ENCODE measurements at regions not wholly inside any gene's neighbourhood (a gene's known extent, or its start where the extent isn't known, plus 50 kb on each side); places are given as distances from the start of the nearest gene placed in this dataset.

GRCh38 chr15:37638116-37638515 lies 296.3 kb upstream of the TMCO5A start (continued):
- TF ChIP-seq, protein P1, sequence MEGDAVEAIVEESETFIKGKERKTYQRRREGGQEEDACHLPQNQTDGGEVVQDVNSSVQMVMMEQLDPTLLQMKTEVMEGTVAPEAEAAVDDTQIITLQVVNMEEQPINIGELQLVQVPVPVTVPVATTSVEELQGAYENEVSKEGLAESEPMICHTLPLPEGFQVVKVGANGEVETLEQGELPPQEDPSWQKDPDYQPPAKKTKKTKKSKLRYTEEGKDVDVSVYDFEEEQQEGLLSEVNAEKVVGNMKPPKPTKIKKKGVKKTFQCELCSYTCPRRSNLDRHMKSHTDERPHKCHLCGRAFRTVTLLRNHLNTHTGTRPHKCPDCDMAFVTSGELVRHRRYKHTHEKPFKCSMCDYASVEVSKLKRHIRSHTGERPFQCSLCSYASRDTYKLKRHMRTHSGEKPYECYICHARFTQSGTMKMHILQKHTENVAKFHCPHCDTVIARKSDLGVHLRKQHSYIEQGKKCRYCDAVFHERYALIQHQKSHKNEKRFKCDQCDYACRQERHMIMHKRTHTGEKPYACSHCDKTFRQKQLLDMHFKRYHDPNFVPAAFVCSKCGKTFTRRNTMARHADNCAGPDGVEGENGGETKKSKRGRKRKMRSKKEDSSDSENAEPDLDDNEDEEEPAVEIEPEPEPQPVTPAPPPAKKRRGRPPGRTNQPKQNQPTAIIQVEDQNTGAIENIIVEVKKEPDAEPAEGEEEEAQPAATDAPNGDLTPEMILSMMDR (conservative IDR thresholded peaks at IDR 0.05; ENCODE audit: low read depth in 2 of 2): no peak
- no peak for TF ChIP-seq ETS1 (IDR thresholded peaks at IDR 0.05)
- no peak for TF ChIP-seq STAT1 (IDR thresholded peaks at IDR 0.05; ENCODE audit: unreplicated experiment)
- TF ChIP-seq, protein P2, sequence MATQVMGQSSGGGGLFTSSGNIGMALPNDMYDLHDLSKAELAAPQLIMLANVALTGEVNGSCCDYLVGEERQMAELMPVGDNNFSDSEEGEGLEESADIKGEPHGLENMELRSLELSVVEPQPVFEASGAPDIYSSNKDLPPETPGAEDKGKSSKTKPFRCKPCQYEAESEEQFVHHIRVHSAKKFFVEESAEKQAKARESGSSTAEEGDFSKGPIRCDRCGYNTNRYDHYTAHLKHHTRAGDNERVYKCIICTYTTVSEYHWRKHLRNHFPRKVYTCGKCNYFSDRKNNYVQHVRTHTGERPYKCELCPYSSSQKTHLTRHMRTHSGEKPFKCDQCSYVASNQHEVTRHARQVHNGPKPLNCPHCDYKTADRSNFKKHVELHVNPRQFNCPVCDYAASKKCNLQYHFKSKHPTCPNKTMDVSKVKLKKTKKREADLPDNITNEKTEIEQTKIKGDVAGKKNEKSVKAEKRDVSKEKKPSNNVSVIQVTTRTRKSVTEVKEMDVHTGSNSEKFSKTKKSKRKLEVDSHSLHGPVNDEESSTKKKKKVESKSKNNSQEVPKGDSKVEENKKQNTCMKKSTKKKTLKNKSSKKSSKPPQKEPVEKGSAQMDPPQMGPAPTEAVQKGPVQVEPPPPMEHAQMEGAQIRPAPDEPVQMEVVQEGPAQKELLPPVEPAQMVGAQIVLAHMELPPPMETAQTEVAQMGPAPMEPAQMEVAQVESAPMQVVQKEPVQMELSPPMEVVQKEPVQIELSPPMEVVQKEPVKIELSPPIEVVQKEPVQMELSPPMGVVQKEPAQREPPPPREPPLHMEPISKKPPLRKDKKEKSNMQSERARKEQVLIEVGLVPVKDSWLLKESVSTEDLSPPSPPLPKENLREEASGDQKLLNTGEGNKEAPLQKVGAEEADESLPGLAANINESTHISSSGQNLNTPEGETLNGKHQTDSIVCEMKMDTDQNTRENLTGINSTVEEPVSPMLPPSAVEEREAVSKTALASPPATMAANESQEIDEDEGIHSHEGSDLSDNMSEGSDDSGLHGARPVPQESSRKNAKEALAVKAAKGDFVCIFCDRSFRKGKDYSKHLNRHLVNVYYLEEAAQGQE (IDR thresholded peaks at IDR 0.05; ENCODE audit: unreplicated experiment): no peak
- TF ChIP-seq ZNF114 (CRISPR knock-in tag; IDR thresholded peaks at IDR 0.05): no peak
- TF ChIP-seq CREB1 (CRISPR knock-in tag; IDR thresholded peaks at IDR 0.05; ENCODE audit: low read depth): no peak
- TF ChIP-seq EZH2 (IDR thresholded peaks at IDR 0.05; ENCODE audit: low read depth, unreplicated experiment): no peak
- no peak for TF ChIP-seq POLR2AphosphoS5 (IDR thresholded peaks at IDR 0.05; ENCODE audit: low read depth)
- TF ChIP-seq EZH2phosphoT487 (IDR thresholded peaks at IDR 0.05; ENCODE audit: unreplicated experiment): no peak

DNA sequence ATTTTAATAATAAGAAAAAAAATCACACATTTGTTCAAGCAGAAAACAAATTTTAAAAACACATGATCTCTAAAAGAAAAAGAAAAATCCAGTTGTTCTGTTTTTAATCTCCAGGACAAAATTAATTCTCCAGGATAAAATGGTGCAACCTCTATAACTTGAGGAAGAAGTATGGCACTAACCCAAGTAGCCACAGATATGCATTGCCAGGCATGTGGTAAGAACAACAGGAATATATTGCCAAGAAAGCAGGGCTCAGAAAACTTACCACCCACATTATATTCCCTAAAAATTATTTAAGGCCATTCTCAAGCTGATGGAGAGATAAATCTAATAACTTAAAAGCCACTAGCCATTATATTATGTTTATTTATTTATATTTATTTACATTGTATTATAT lies 295.7 kb upstream of the TMCO5A start:
- H4K20me1 ChIP-seq (replicated peaks; ENCODE audit: insufficient read depth): no peaks in the 10 kb centered on the region
- ATAC-seq: no peak
- no peak overlapping the region for H2AFZ ChIP-seq
- TF ChIP-seq JUNB (IDR thresholded peaks at IDR 0.05; ENCODE audit: unreplicated experiment): no peak
- TF ChIP-seq EZH2 (IDR thresholded peaks at IDR 0.05; ENCODE audit: low read depth, unreplicated experiment): no peak
- no peak for TF ChIP-seq ETS1 (IDR thresholded peaks at IDR 0.05)
- TF ChIP-seq STAT1 (IDR thresholded peaks at IDR 0.05; ENCODE audit: unreplicated experiment): no peak
- Mint-ChIP-seq H3K9me3 (no peaks in the 10 kb centered on the region), H3K27ac (no peak overlapping the region), H3K4me1 (no peaks in the 10 kb centered on the region), H3K4me3 (no peak overlapping the region), H3K27me3 (ENCODE audit: insufficient read depth, low read depth, poor library complexity) (no peaks in the 10 kb centered on the region), H3K36me3 (ENCODE audit: low read depth) (no peaks in the 10 kb centered on the region)
- H3K4me3 ChIP-seq: no peak overlapping the region
- H3K36me3 ChIP-seq (ENCODE audit: insufficient read depth): no peaks in the 10 kb centered on the region
- H3K9me2 ChIP-seq (ENCODE audit: insufficient read depth): no peaks in the 10 kb centered on the region
- no peak for DNase-seq (ENCODE audit: low spot score)
- H3K4me2 ChIP-seq: no peak overlapping the region
- no peaks in the 10 kb centered on the region for H3F3A ChIP-seq (replicated peaks; ENCODE audit: low read depth)
- H3K27me3 ChIP-seq (ENCODE audit: insufficient read depth): no peaks in the 10 kb centered on the region
- no peaks in the 10 kb centered on the region for H3K4me1 ChIP-seq (ENCODE audit: insufficient read depth)
- no peak overlapping the region for H3K27ac ChIP-seq (ENCODE audit: low read depth)
- no peaks in the 10 kb centered on the region for H3K79me2 ChIP-seq (replicated peaks; ENCODE audit: insufficient read depth)

Measured in GM23338 (cell line).